SK-N-SH (cell line): ENCODE measurements at regions not wholly inside any gene's neighbourhood (a gene's known extent, or its start where the extent isn't known, plus 50 kb on each side); places are given as distances from the start of the nearest gene placed in this dataset.

Experiments used
- CTCF ChIP-seq: fragments of 200-600 bp; sonication (generic); IDR thresholded peaks from 2 replicates; pipeline ENCODE4 v1.6.1; 2017; ENCODE audit warnings: antibody characterized with exemption, mild to moderate bottlenecking, moderate library complexity
- FOXJ3 ChIP-seq: sonication (generic); formaldehyde crosslinking; IDR thresholded peaks from 2 replicates; pipeline ENCODE4 v1.5.1; 2020; ENCODE audit warnings: mild to moderate bottlenecking, missing genetic modification reagents
- MAX ChIP-seq: IDR thresholded peaks from 2 replicates; pipeline ENCODE4 v1.4.0; 2012; ENCODE audit warnings: low read depth
- TAF1 ChIP-seq: IDR thresholded peaks from 2 replicates; pipeline ENCODE4 v1.6.1; 2012; ENCODE audit warnings: low read depth, mild to moderate bottlenecking, low read length, moderate library complexity, borderline replicate concordance
- YY1 ChIP-seq: IDR thresholded peaks from 2 replicates; pipeline ENCODE4 v1.4.0; 2012; ENCODE audit warnings: low read depth, mild to moderate bottlenecking

- TF ChIP-seq FOXJ3 (no peak), MAX (no peak), CTCF (no peak), YY1 (no peak), TAF1 (no peak)
Measured at GRCh38 chr12:69105101-69105962, 134.0 kb upstream of the CPSF6 start.
